ENCODE measurements at regions not wholly inside any gene's neighbourhood (a gene's known extent, or its start where the extent isn't known, plus 50 kb on each side); places are given as distances from the start of the nearest gene placed in this dataset.
"Not testable (repeated sequence)": the region's sequence is repeated elsewhere in the genome, so short reads cannot be mapped to it uniquely, and the experiment has no call there.

- DNase-seq (ENCODE audit: low read depth, low spot score): no peak
These were observed 70.0 kb downstream of the KCTD15 start for GRCh38 chr19:33866696-33867095.

- DNase-seq (ENCODE audit: low read depth, low spot score): no peak
These were observed 71.5 kb downstream of the KCTD15 start for GRCh38 chr19:33868076-33868735.

GRCh38 chr19:33868788-33869412 lies 72.2 kb downstream of the KCTD15 start:
- peak; percentile 7 for DNase-seq (ENCODE audit: low read depth, low spot score)

GRCh38 chr19:33870298-33870932 lies 73.7 kb downstream of the KCTD15 start:
- DNase-seq (ENCODE audit: low read depth, low spot score): not testable (repeated sequence)

GRCh38 chr19:33871605-33872004 lies 74.9 kb downstream of the KCTD15 start:
- no peak for DNase-seq (ENCODE audit: low read depth, low spot score)

- no peak for DNase-seq (ENCODE audit: low read depth, low spot score)
These were observed 76.0 kb downstream of the KCTD15 start for GRCh38 chr19:33872445-33873320.

GRCh38 chr19:33875071-33875470 lies 78.4 kb downstream of the KCTD15 start:
- no peak for DNase-seq (ENCODE audit: low read depth, low spot score)

- DNase-seq (ENCODE audit: low read depth, low spot score): no peak
These were observed 79.5 kb downstream of the KCTD15 start for GRCh38 chr19:33876192-33876591.

GRCh38 chr19:33878030-33878544 lies 81.4 kb downstream of the KCTD15 start:
- no peak for DNase-seq (ENCODE audit: low read depth, low spot score)

GRCh38 chr19:33878910-33879810 lies 82.5 kb downstream of the KCTD15 start:
- no peak for DNase-seq (ENCODE audit: low read depth, low spot score)

- no peak for DNase-seq (ENCODE audit: low read depth, low spot score)
These were observed 83.3 kb downstream of the KCTD15 start for GRCh38 chr19:33879818-33880575.

GRCh38 chr19:33883859-33884519 lies 87.3 kb downstream of the KCTD15 start:
- DNase-seq (ENCODE audit: low read depth, low spot score): peak; percentile 79

- no peak for DNase-seq (ENCODE audit: low read depth, low spot score)
These were observed 88.6 kb downstream of the KCTD15 start for GRCh38 chr19:33885236-33885635.

- DNase-seq (ENCODE audit: low read depth, low spot score): no peak
These were observed 91.2 kb downstream of the KCTD15 start for GRCh38 chr19:33887891-33888290.

GRCh38 chr19:33888665-33889064 lies 92.0 kb downstream of the KCTD15 start:
- DNase-seq (ENCODE audit: low read depth, low spot score): no peak

GRCh38 chr19:33890569-33890968 lies 93.9 kb downstream of the KCTD15 start:
- no peak for DNase-seq (ENCODE audit: low read depth, low spot score)

- DNase-seq (ENCODE audit: low read depth, low spot score): no peak
These were observed 95.1 kb downstream of the KCTD15 start for GRCh38 chr19:33891773-33892172.

- no peak for DNase-seq (ENCODE audit: low read depth, low spot score)
These were observed 98.1 kb downstream of the KCTD15 start for GRCh38 chr19:33894787-33895186.

- no peak for DNase-seq (ENCODE audit: low read depth, low spot score)
These were observed 98.7 kb downstream of the KCTD15 start for GRCh38 chr19:33895366-33895765.

Measured in pulmonary artery endothelial cell (primary cell).